ENCODE measurements at regions not wholly inside any gene's neighbourhood (a gene's known extent, or its start where the extent isn't known, plus 50 kb on each side); places are given as distances from the start of the nearest gene placed in this dataset.

- no peaks in the 10 kb centered on the region for H3K36me3 ChIP-seq (ENCODE audit: control insufficient read depth in 2 of 4, insufficient read depth in 4 of 4, low read length in 3 of 4)
- H3K79me1 ChIP-seq (ENCODE audit: low read depth, low read length) = no peaks in the 10 kb centered on the region
- H2AK5ac ChIP-seq (ENCODE audit: low read depth, low read length) = no peak overlapping the region
- no peak overlapping the region for H3K4me3 ChIP-seq (ENCODE audit: extremely low read depth in 1 of 4, insufficient read depth in 2 of 4, low read depth in 3 of 4, low read length in 4 of 4)
- WGBS, 2 experiments (ENCODE audit: extremely low coverage in 1 of 2, insufficient coverage in 1 of 2, insufficient read length in 1 of 2, insufficient replicate concordance in 2 of 2, low coverage in 1 of 2, low lambda C conversion rate in 2 of 2, missing lambda C conversion rate in 1 of 2) = 84% methylated on average over 13 of the region's 13 CpGs; no CpG with 5 or more reads in 1 of the 2 experiments
- no peaks in the 10 kb centered on the region for H4K20me1 ChIP-seq (replicated peaks in 1 of 2; ENCODE audit: control insufficient read depth in 1 of 2, insufficient read depth in 2 of 2, low read length in 2 of 2)
- no peak overlapping the region for H3K23ac ChIP-seq (ENCODE audit: insufficient read length)
- no peak overlapping the region for H3K9ac ChIP-seq (replicated peaks in 1 of 4; ENCODE audit: extremely low read depth in 1 of 4, low read depth in 3 of 4, low read length in 3 of 4)
- H2BK12ac ChIP-seq (ENCODE audit: low read depth, low read length) = no peak overlapping the region
- peak overlapping the region; percentile 32 for H4K91ac ChIP-seq (replicated peaks; ENCODE audit: insufficient read length, low read length)
- no peak overlapping the region for H2BK20ac ChIP-seq (ENCODE audit: low read length)
- H4K5ac ChIP-seq (ENCODE audit: insufficient read length, low read depth, low read length) = no peak overlapping the region
- H3K79me2 ChIP-seq (ENCODE audit: control insufficient read depth in 1 of 2, insufficient read depth in 2 of 2, low read length in 2 of 2) = no peaks in the 10 kb centered on the region
- peak overlapping the region; percentile 97; the same call in 1 of the 2 replicates for H2BK15ac ChIP-seq (ENCODE audit: low read length)
- H3K4ac ChIP-seq (replicated peaks; ENCODE audit: insufficient read length, low read depth, low read length) = no peak overlapping the region
- H3K56ac ChIP-seq (replicated peaks; ENCODE audit: insufficient read length, low read depth, low read length) = no peak overlapping the region
- ChIA-PET CTCF (ENCODE audit: partially characterized antibody) (interaction anchor here (0.6 to 5.7 kb wide), 3 partner anchors 13 to 339 kb away, joined by 3 to 36 read pairs (median 3); no protein-coding TSS in a partner anchor), POLR2A (ENCODE audit: partially characterized antibody) (no interaction called here)
- 0 out of 2 replicates have a peak, but pooled peaks cover 2% of the 10 kb centered on the region for H3K23me2 ChIP-seq (ENCODE audit: low read depth, low read length)
- no peak overlapping the region for H2AFZ ChIP-seq (ENCODE audit: low read length)
- H4K8ac ChIP-seq (ENCODE audit: extremely low read depth, insufficient read depth, low read length) = peak overlapping the region; percentile 52; the same call in 1 of the 2 replicates
- H3K14ac ChIP-seq (ENCODE audit: insufficient read length) = no peak overlapping the region
- no peak overlapping the region for H2BK120ac ChIP-seq (replicated peaks; ENCODE audit: low read depth, low read length)
- no peak for FAIRE-seq
- no peak for DNase-seq (ENCODE audit: low read depth in 1 of 2, low spot score in 2 of 2)
- H3K9me3 ChIP-seq (ENCODE audit: insufficient read depth in 2 of 2, low read depth in 1 of 2, low read length in 1 of 2) = peaks cover 0 to 3% of the 10 kb centered on the region in 2 experiments; a peak in 1 of 4 replicates
- no peak overlapping the region for H3K18ac ChIP-seq (ENCODE audit: extremely low read depth, low read length)
- H2BK5ac ChIP-seq (ENCODE audit: low read depth, low read length) = no peak overlapping the region
- H3K27me3 ChIP-seq (replicated peaks in 1 of 4; ENCODE audit: control insufficient read depth in 3 of 4, extremely low read depth in 1 of 4, insufficient read depth in 3 of 4, low read length in 3 of 4) = peaks cover 0 to 3% (median 1%) of the 10 kb centered on the region in 4 experiments; a peak in 3 of 7 replicates
- H3K27ac ChIP-seq (ENCODE audit: low read depth, low read length) = no peak overlapping the region
- H3K4me1 ChIP-seq (replicated peaks in 1 of 4; ENCODE audit: control insufficient read depth in 3 of 4, insufficient read depth in 4 of 4, low read length in 3 of 4) = peaks cover 0 to 18% (median 9%) of the 10 kb centered on the region in 4 experiments; a peak in 5 of 7 replicates
- no peak overlapping the region for H3K4me2 ChIP-seq (ENCODE audit: insufficient read depth in 1 of 2, low read depth in 2 of 2, low read length in 2 of 2)
- no peak for TF ChIP-seq RAD21 (IDR thresholded peaks at IDR 0.05 in 1 of 2, conservative IDR thresholded peaks at IDR 0.05 in 1 of 2; ENCODE audit: low read depth in 2 of 2, low read length in 2 of 2)
- no peak for TF ChIP-seq YY1 (IDR thresholded peaks at IDR 0.05; ENCODE audit: low read depth, low read length)
- TF ChIP-seq SP1 (IDR thresholded peaks at IDR 0.05; ENCODE audit: low read depth, low read length) = no peak
- TF ChIP-seq KDM4A (IDR thresholded peaks at IDR 0.05; ENCODE audit: low read depth, low read length, severe bottlenecking) = no peak
- no peak for TF ChIP-seq CTCF (IDR thresholded peaks at IDR 0.05; ENCODE audit: control extremely low read depth in 1 of 3, insufficient read depth in 1 of 3, low read depth in 1 of 3, low read length in 3 of 3)
- TF ChIP-seq ATF3 (IDR thresholded peaks at IDR 0.05; ENCODE audit: insufficient read depth, low read depth, low read length) = no peak
- no peak for TF ChIP-seq EP300 (IDR thresholded peaks at IDR 0.05; ENCODE audit: borderline replicate concordance in 1 of 2, low read depth in 2 of 2, low read length in 2 of 2)
These were observed 50.2 kb upstream of the FGF3 start for GRCh38 chr11:69869311-69869939.
